ENCODE measurements at regions not wholly inside any gene's neighbourhood (a gene's known extent, or its start where the extent isn't known, plus 50 kb on each side); places are given as distances from the start of the nearest gene placed in this dataset.
"Not testable (repeated sequence)": the region's sequence is repeated elsewhere in the genome, so short reads cannot be mapped to it uniquely, and the experiment has no call there.

DNA sequence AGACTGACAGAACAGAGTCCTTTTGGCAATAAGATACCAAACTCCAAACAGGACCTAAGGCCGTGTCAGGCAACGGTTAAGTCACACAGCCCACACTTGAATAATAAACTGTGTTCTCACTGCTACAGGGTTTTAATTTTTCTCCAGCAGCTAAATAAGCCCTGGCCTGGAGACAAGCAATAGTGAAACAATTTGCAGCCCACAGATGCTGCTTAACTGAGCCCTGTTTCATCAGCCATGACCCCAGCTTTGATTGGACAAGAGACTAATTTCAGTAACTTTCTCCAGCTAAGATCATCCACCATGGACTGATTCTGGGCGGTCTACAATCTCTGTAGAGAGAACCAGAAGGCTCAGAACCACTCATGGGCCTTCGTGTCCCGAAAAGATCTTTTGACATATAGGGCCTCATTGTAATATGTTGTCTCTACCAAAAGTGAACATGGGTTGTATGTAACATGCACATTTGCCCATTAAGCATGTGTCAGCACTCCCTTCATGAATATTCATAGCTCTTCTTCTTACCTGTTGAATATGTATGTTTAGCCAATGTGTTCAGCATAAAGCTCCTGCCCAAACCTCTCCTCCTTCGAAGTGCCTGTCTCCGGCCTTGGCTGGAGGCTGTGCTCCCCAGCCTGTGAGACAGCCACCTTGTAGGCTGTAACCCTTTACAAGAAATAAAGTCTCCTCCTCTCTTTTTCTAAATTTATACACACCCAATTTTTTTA, 223.1 kb upstream of the AKR1E2 start:
- Histone ChIP-seq H3K27ac (ENCODE audit: low read length) (no peak overlapping the region), H3K27me3 (replicated peaks in 1 of 2; ENCODE audit: control insufficient read depth in 2 of 2, extremely low read depth in 1 of 2, insufficient read depth in 2 of 2, low read length in 1 of 2) (peaks cover 0 to 4% of the 10 kb centered on the region in 2 experiments), H3K4me3 (ENCODE audit: control insufficient read depth in 1 of 2, extremely low read depth in 1 of 2, low read length in 1 of 2) (no peak overlapping the region), H3K4me1 (ENCODE audit: control insufficient read depth in 1 of 2, extremely low read depth in 1 of 2, insufficient read depth in 2 of 2, low read length in 2 of 2) (no peaks in the 10 kb centered on the region), H3K9me3 (no peaks in the 10 kb centered on the region), H3K36me3 (ENCODE audit: control insufficient read depth in 2 of 2, extremely low read depth in 1 of 2, insufficient read depth in 1 of 2, low read length in 1 of 2) (no peaks in the 10 kb centered on the region)
- POLR2A ChIA-PET, result no interaction called here
- Mint-ChIP-seq H3K9me3 (no peaks in the 10 kb centered on the region), H3K36me3 (no peaks in the 10 kb centered on the region), H3K27me3 (no peaks in the 10 kb centered on the region), H3K4me1 (no peaks in the 10 kb centered on the region), H3K4me3 (no peak overlapping the region), H3K27ac (no peak overlapping the region)
- WGBS (ENCODE audit: insufficient coverage), result 90% methylated on average over 2 of the region's 7 CpGs
- CTCF ChIA-PET, result no interaction called here
- ATAC-seq (replicated peaks in 1 of 4) (no peak), DNase-seq (no peak)

DNA sequence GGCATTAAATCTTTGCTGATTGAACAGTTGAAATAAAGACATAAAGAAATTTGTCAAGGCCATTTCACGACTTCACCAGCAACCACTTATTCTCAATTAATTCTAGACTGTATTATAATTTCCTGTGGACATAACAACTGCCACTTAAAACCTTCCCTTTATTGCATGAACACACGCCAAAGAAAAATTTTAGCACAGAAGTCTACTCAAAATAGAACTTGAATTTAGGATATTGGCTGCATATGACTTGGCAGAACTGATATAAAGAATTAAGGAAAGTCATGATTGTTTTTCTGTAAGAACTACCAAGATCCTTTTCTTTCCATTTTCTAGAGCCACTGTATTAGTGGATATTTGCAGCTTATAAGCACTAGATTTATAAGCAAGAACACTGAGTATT, 226.5 kb upstream of the AKR1E2 start:
- CTCF ChIA-PET, result interaction anchor here in 1 of 2 donors (0.6 kb wide), 1 partner anchor 9 kb away, joined by 4 read pairs; no protein-coding TSS in a partner anchor

DNA sequence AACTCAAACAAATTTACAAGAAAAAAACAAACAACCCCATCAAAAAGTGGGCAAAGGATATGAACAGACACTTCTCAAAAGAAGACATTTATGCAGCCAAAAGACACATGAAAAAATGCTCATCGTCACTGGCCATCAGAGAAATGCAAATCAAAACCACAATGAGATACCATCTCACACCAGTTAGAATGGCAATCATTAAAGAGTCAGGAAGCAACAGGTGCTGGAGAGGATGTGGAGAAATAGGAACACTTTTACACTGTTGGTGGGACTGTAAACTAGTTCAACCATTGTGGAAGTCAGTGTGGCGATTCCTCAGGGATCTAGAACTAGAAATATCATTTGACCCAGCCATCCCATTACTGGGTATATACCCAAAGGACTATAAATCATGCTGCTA, 228.1 kb upstream of the AKR1E2 start:
- POLR2A ChIA-PET; H3K27me3 ChIP-seq (replicated peaks in 1 of 2; ENCODE audit: control insufficient read depth in 2 of 2, extremely low read depth in 1 of 2, insufficient read depth in 2 of 2, low read length in 1 of 2); H3K9me3 ChIP-seq; H3K9me3 Mint-ChIP-seq; CTCF ChIA-PET; H3K4me1 Mint-ChIP-seq; H3K27me3 Mint-ChIP-seq; ATAC-seq (replicated peaks in 1 of 4); H3K4me1 ChIP-seq (ENCODE audit: control insufficient read depth in 1 of 2, extremely low read depth in 1 of 2, insufficient read depth in 2 of 2, low read length in 2 of 2); H3K36me3 Mint-ChIP-seq; H3K27ac ChIP-seq (ENCODE audit: low read length); H3K4me3 Mint-ChIP-seq; DNase-seq; H3K27ac Mint-ChIP-seq; H3K4me3 ChIP-seq (ENCODE audit: control insufficient read depth in 1 of 2, extremely low read depth in 1 of 2, low read length in 1 of 2); H3K36me3 ChIP-seq (ENCODE audit: control insufficient read depth in 2 of 2, extremely low read depth in 1 of 2, insufficient read depth in 1 of 2, low read length in 1 of 2): not testable (repeated sequence)
- WGBS (ENCODE audit: insufficient coverage), result no CpG with 5 or more reads among the region's 2 CpGs

More for the DNA sequence above, 226.5 kb upstream of the AKR1E2 start:
- H3K4me3 ChIP-seq (ENCODE audit: control insufficient read depth in 1 of 2, extremely low read depth in 1 of 2, low read length in 1 of 2), result no peak overlapping the region
- POLR2A ChIA-PET, result no interaction called here
- H3K4me3 Mint-ChIP-seq, result no peak overlapping the region
- no peak overlapping the region for H3K27ac ChIP-seq (ENCODE audit: low read length)
- no peak overlapping the region for H3K27ac Mint-ChIP-seq
- no peak for DNase-seq
- no peaks in the 10 kb centered on the region for H3K9me3 ChIP-seq
- ATAC-seq (replicated peaks in 1 of 4), result no peak
- no peaks in the 10 kb centered on the region for H3K4me1 ChIP-seq (ENCODE audit: control insufficient read depth in 1 of 2, extremely low read depth in 1 of 2, insufficient read depth in 2 of 2, low read length in 2 of 2)
- no peaks in the 10 kb centered on the region for H3K9me3 Mint-ChIP-seq
- H3K27me3 Mint-ChIP-seq, result peaks cover 0 to 4% of the 10 kb centered on the region in 2 donors
- no peaks in the 10 kb centered on the region for H3K36me3 Mint-ChIP-seq
- no peaks in the 10 kb centered on the region for H3K27me3 ChIP-seq (replicated peaks in 1 of 2; ENCODE audit: control insufficient read depth in 2 of 2, extremely low read depth in 1 of 2, insufficient read depth in 2 of 2, low read length in 1 of 2)
- H3K36me3 ChIP-seq (ENCODE audit: control insufficient read depth in 2 of 2, extremely low read depth in 1 of 2, insufficient read depth in 1 of 2, low read length in 1 of 2), result no peaks in the 10 kb centered on the region
- no peaks in the 10 kb centered on the region for H3K4me1 Mint-ChIP-seq
- no CpG with 5 or more reads among the region's 2 CpGs for WGBS (ENCODE audit: insufficient coverage)

DNA sequence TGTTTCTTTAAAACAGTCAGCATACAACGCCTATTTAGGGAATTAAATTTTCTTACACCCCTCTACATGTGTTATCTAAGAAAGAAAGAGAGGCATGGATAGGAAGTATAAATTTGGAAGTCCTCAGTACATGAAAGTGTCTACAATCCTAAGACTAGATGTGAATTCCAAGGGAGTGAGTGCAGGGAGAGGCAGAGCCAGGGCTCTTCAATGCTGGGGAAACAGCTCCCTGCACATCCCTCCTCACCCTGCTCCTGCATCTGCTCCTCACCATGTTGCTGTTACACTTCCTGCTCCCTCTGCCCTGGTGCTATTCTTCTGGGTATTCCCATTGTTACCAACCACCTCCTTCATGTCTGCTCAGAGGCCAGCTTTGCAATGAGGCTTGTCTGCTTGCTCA, 229.1 kb upstream of the AKR1E2 start:
- no peaks in the 10 kb centered on the region for H3K36me3 Mint-ChIP-seq
- ChIA-PET CTCF (no interaction called here), POLR2A (no interaction called here)
- Histone ChIP-seq H3K36me3 (ENCODE audit: control insufficient read depth in 2 of 2, extremely low read depth in 1 of 2, insufficient read depth in 1 of 2, low read length in 1 of 2) (no peaks in the 10 kb centered on the region), H3K27me3 (replicated peaks in 1 of 2; ENCODE audit: control insufficient read depth in 2 of 2, extremely low read depth in 1 of 2, insufficient read depth in 2 of 2, low read length in 1 of 2) (peaks cover 0 to 2% of the 10 kb centered on the region in 2 experiments), H3K9me3 (no peaks in the 10 kb centered on the region), H3K4me3 (ENCODE audit: control insufficient read depth in 1 of 2, extremely low read depth in 1 of 2, low read length in 1 of 2) (no peak overlapping the region), H3K4me1 (ENCODE audit: control insufficient read depth in 1 of 2, extremely low read depth in 1 of 2, insufficient read depth in 2 of 2, low read length in 2 of 2) (no peaks in the 10 kb centered on the region), H3K27ac (ENCODE audit: low read length) (no peak overlapping the region)
- H3K27me3 Mint-ChIP-seq, result peaks cover 0 to 4% of the 10 kb centered on the region in 2 donors
- no peaks in the 10 kb centered on the region for H3K4me1 Mint-ChIP-seq
- DNase-seq, result no peak
- no CpG with 5 or more reads among the region's 1 CpG for WGBS (ENCODE audit: insufficient coverage)
- H3K9me3 Mint-ChIP-seq, result no peaks in the 10 kb centered on the region
- H3K27ac Mint-ChIP-seq, result no peak overlapping the region
- no peak overlapping the region for H3K4me3 Mint-ChIP-seq
- ATAC-seq (replicated peaks in 1 of 4), result no peak

DNA sequence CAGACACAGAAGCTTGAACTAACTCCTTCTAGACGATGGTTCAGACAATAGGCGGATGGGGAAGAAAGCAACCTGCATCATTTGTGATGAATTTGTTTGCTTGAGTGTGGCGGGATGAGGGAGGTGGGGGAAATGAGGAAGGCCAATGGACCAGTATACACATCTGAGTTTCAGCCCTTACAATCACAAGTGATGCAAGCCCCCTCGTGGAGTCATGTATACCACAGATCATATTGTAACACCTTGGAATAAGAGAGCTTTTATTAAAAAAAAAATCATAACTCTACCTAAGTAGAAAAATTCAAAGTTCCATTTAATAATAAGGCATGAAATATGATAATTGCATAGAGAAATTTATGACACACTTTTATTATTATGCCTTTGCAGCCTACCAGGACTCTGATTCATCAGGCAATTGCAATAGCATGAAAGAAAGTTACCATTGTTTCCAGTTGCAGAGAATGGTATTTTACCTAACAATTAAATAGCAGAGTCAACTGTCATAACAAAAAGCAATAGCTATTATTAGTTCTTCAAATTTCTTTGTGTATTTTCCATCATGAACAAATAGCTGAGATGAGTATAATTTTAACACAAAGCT, 230.2 kb upstream of the AKR1E2 start:
- Histone ChIP-seq H3K4me1 (ENCODE audit: control insufficient read depth in 1 of 2, extremely low read depth in 1 of 2, insufficient read depth in 2 of 2, low read length in 2 of 2) (no peaks in the 10 kb centered on the region), H3K27ac (ENCODE audit: low read length) (no peak overlapping the region), H3K9me3 (no peaks in the 10 kb centered on the region), H3K36me3 (ENCODE audit: control insufficient read depth in 2 of 2, extremely low read depth in 1 of 2, insufficient read depth in 1 of 2, low read length in 1 of 2) (no peaks in the 10 kb centered on the region), H3K4me3 (ENCODE audit: control insufficient read depth in 1 of 2, extremely low read depth in 1 of 2, low read length in 1 of 2) (no peak overlapping the region), H3K27me3 (replicated peaks in 1 of 2; ENCODE audit: control insufficient read depth in 2 of 2, extremely low read depth in 1 of 2, insufficient read depth in 2 of 2, low read length in 1 of 2) (peaks cover 0 to 2% of the 10 kb centered on the region in 2 experiments)
- ChIA-PET CTCF (no interaction called here), POLR2A (no interaction called here)
- H3K4me3 Mint-ChIP-seq, result no peak overlapping the region
- no peak for ATAC-seq (replicated peaks in 1 of 4)
- WGBS (ENCODE audit: insufficient coverage), result no CpG with 5 or more reads among the region's 4 CpGs
- peaks cover 0 to 4% of the 10 kb centered on the region in 2 donors for H3K27me3 Mint-ChIP-seq
- no peak overlapping the region for H3K27ac Mint-ChIP-seq
- no peaks in the 10 kb centered on the region for H3K4me1 Mint-ChIP-seq
- no peak for DNase-seq
- no peaks in the 10 kb centered on the region for H3K36me3 Mint-ChIP-seq
- no peaks in the 10 kb centered on the region for H3K9me3 Mint-ChIP-seq

DNA sequence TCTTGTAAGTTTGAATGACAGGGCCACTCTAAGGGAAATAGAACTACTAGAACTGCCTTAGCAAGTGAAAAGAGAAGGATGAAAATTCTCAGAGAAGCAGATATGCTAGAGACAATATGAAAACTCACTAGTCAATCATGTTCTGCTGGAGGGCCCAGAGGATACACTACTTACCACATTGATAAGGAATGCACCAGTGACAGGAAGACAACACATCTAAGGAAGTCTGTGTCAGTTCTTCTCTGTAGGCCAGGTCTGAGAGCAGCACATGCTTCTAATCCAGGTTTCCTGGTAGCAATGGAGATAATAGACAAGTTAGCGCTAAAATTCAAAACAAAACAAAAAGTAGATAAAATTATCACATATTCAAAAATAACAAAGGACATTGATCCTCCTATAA, 235.2 kb upstream of the AKR1E2 start:
- no peak for DNase-seq
- Histone ChIP-seq H3K4me1 (ENCODE audit: control insufficient read depth in 1 of 2, extremely low read depth in 1 of 2, insufficient read depth in 2 of 2, low read length in 2 of 2) (no peaks in the 10 kb centered on the region), H3K36me3 (ENCODE audit: control insufficient read depth in 2 of 2, extremely low read depth in 1 of 2, insufficient read depth in 1 of 2, low read length in 1 of 2) (no peaks in the 10 kb centered on the region), H3K9me3 (no peaks in the 10 kb centered on the region), H3K4me3 (ENCODE audit: control insufficient read depth in 1 of 2, extremely low read depth in 1 of 2, low read length in 1 of 2) (no peak overlapping the region), H3K27ac (ENCODE audit: low read length) (no peak overlapping the region), H3K27me3 (replicated peaks in 1 of 2; ENCODE audit: control insufficient read depth in 2 of 2, extremely low read depth in 1 of 2, insufficient read depth in 2 of 2, low read length in 1 of 2) (peaks cover 0 to 2% of the 10 kb centered on the region in 2 experiments)
- Mint-ChIP-seq H3K4me3 (no peak overlapping the region), H3K27me3 (peaks cover 0 to 7% of the 10 kb centered on the region in 2 donors), H3K4me1 (no peaks in the 10 kb centered on the region), H3K27ac (no peak overlapping the region), H3K36me3 (no peaks in the 10 kb centered on the region), H3K9me3 (no peaks in the 10 kb centered on the region)
- ChIA-PET POLR2A (no interaction called here), CTCF (no interaction called here)
- ATAC-seq (replicated peaks in 1 of 4), result no peak
- WGBS (ENCODE audit: insufficient coverage), result no CpG with 5 or more reads among the region's 1 CpG
